Endothelial cell of umbilical vein (primary cell): ENCODE measurements at regions not wholly inside any gene's neighbourhood (a gene's known extent, or its start where the extent isn't known, plus 50 kb on each side); places are given as distances from the start of the nearest gene placed in this dataset.

Source experiments
- EZH2 ChIP-seq: IDR thresholded peaks from 2 replicates; pipeline ENCODE4 v1.6.1; 2012; ENCODE audit warnings: borderline replicate concordance, low read depth, mild to moderate bottlenecking, moderate library complexity, low read length, inconsistent platforms; ENCODE audit not compliant: severe bottlenecking
- POLR2A ChIP-seq: IDR thresholded peaks from 2 replicates; pipeline ENCODE4 v1.6.1; 2012; ENCODE audit warnings: low read depth, mild to moderate bottlenecking, control low read depth, low read length
- TF ChIP-seq, protein P1 (sequence below), 2 donors: IDR thresholded peaks; 1 replicate in 1 of 2; 2 replicates in 1 of 2; pipeline ENCODE4 v1.5.1; 2011; ENCODE audit warnings: low read length in 2 of 2, mild to moderate bottlenecking in 2 of 2, moderate library complexity in 2 of 2, control low read depth in 1 of 2, inconsistent platforms in 1 of 2, low read depth in 1 of 2; ENCODE audit not compliant: insufficient read depth in 1 of 2; ENCODE audit errors: extremely low read depth in 1 of 2
- TF ChIP-seq, protein P2 (sequence below): IDR thresholded peaks from 2 replicates; pipeline ENCODE4 v1.6.1; 2011; ENCODE audit not compliant: insufficient read depth, insufficient read length

GRCh38 chr10:78775891-78776290 is 292.9 kb upstream of the ZMIZ1 start:
- TF ChIP-seq EZH2 (no peak), POLR2A (no peak)
- TF ChIP-seq, protein P1, sequence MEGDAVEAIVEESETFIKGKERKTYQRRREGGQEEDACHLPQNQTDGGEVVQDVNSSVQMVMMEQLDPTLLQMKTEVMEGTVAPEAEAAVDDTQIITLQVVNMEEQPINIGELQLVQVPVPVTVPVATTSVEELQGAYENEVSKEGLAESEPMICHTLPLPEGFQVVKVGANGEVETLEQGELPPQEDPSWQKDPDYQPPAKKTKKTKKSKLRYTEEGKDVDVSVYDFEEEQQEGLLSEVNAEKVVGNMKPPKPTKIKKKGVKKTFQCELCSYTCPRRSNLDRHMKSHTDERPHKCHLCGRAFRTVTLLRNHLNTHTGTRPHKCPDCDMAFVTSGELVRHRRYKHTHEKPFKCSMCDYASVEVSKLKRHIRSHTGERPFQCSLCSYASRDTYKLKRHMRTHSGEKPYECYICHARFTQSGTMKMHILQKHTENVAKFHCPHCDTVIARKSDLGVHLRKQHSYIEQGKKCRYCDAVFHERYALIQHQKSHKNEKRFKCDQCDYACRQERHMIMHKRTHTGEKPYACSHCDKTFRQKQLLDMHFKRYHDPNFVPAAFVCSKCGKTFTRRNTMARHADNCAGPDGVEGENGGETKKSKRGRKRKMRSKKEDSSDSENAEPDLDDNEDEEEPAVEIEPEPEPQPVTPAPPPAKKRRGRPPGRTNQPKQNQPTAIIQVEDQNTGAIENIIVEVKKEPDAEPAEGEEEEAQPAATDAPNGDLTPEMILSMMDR (IDR thresholded peaks at IDR 0.05; ENCODE audit: extremely low read depth in 1 of 2, insufficient read depth in 1 of 2, low read depth in 1 of 2, low read length in 2 of 2): no peak
- TF ChIP-seq, protein P2, sequence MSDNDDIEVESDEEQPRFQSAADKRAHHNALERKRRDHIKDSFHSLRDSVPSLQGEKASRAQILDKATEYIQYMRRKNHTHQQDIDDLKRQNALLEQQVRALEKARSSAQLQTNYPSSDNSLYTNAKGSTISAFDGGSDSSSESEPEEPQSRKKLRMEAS: no peak
